ENCODE measurements at regions not wholly inside any gene's neighbourhood (a gene's known extent, or its start where the extent isn't known, plus 50 kb on each side); places are given as distances from the start of the nearest gene placed in this dataset.
"Not testable (repeated sequence)": the region's sequence is repeated elsewhere in the genome, so short reads cannot be mapped to it uniquely, and the experiment has no call there.

GRCh38 chr20:47432834-47433210 lies 68.9 kb upstream of the NCOA3 start:
- ATAC-seq (ENCODE audit: insufficient number of reproducible peaks, low FRiP score, low read depth), result no peak
- TF ChIP-seq CTCF (IDR thresholded peaks at IDR 0.05), result no peak
- no peak overlapping the region for H3K27ac ChIP-seq
- no peaks in the 10 kb centered on the region for H3K27me3 ChIP-seq (replicated peaks; ENCODE audit: insufficient read depth)
- H3K4me3 ChIP-seq, result no peak overlapping the region
- no peaks in the 10 kb centered on the region for H3K4me1 ChIP-seq (ENCODE audit: control insufficient read depth in 1 of 2, low read depth in 2 of 2)
- no peaks in the 10 kb centered on the region for H3K9me3 ChIP-seq
- H3K36me3 ChIP-seq, result no peaks in the 10 kb centered on the region
- DNase-seq (ENCODE audit: low spot score), result no peak

- not testable (repeated sequence) for H3K9me3 ChIP-seq; H3K36me3 ChIP-seq; H3K4me1 ChIP-seq (ENCODE audit: control insufficient read depth in 1 of 2, low read depth in 2 of 2); DNase-seq (ENCODE audit: low spot score); H3K4me3 ChIP-seq; H3K27me3 ChIP-seq (replicated peaks; ENCODE audit: insufficient read depth); H3K27ac ChIP-seq; ATAC-seq (ENCODE audit: insufficient number of reproducible peaks, low FRiP score, low read depth)
Measured at GRCh38 chr20:47434128-47434779, 67.4 kb upstream of the NCOA3 start.

GRCh38 chr20:47438464-47439381 lies 63.0 kb upstream of the NCOA3 start:
- no peak for DNase-seq (ENCODE audit: low spot score)
- no peak for TF ChIP-seq CTCF (IDR thresholded peaks at IDR 0.05)
- Histone ChIP-seq H3K27me3 (replicated peaks; ENCODE audit: insufficient read depth) (no peaks in the 10 kb centered on the region), H3K36me3 (no peaks in the 10 kb centered on the region), H3K9me3 (no peaks in the 10 kb centered on the region), H3K4me1 (ENCODE audit: control insufficient read depth in 1 of 2, low read depth in 2 of 2) (peaks cover 2 to 9% of the 10 kb centered on the region in 2 donors), H3K4me3 (no peak overlapping the region), H3K27ac (no peak overlapping the region)
- no peak for ATAC-seq (ENCODE audit: insufficient number of reproducible peaks, low FRiP score, low read depth)

GRCh38 chr20:47440857-47441773 lies 60.6 kb upstream of the NCOA3 start:
- no peaks in the 10 kb centered on the region for H3K9me3 ChIP-seq
- ATAC-seq (ENCODE audit: insufficient number of reproducible peaks, low FRiP score, low read depth), result no peak
- no peaks in the 10 kb centered on the region for H3K27me3 ChIP-seq (replicated peaks; ENCODE audit: insufficient read depth)
- DNase-seq (ENCODE audit: low spot score), result no peak
- no peak overlapping the region for H3K27ac ChIP-seq
- H3K4me3 ChIP-seq, result no peak overlapping the region
- H3K36me3 ChIP-seq, result no peaks in the 10 kb centered on the region
- no peak for TF ChIP-seq CTCF (IDR thresholded peaks at IDR 0.05)
- H3K4me1 ChIP-seq (ENCODE audit: control insufficient read depth in 1 of 2, low read depth in 2 of 2), result peaks cover 2 to 9% of the 10 kb centered on the region in 2 donors

- no peak overlapping the region for H3K4me3 ChIP-seq
- H3K36me3 ChIP-seq, result no peaks in the 10 kb centered on the region
- H3K27me3 ChIP-seq (replicated peaks; ENCODE audit: insufficient read depth), result no peaks in the 10 kb centered on the region
- no peak overlapping the region for H3K27ac ChIP-seq
- DNase-seq (ENCODE audit: low spot score), result no peak
- ATAC-seq (ENCODE audit: insufficient number of reproducible peaks, low FRiP score, low read depth), result no peak
- H3K9me3 ChIP-seq, result no peaks in the 10 kb centered on the region
- TF ChIP-seq CTCF (IDR thresholded peaks at IDR 0.05), result no peak
- peaks cover 2 to 9% of the 10 kb centered on the region in 2 donors for H3K4me1 ChIP-seq (ENCODE audit: control insufficient read depth in 1 of 2, low read depth in 2 of 2)
Measured at GRCh38 chr20:47441774-47442150, 59.9 kb upstream of the NCOA3 start.

- not testable (repeated sequence) for H3K27me3 ChIP-seq (replicated peaks; ENCODE audit: insufficient read depth); H3K36me3 ChIP-seq; ATAC-seq (ENCODE audit: insufficient number of reproducible peaks, low FRiP score, low read depth); DNase-seq (ENCODE audit: low spot score); H3K9me3 ChIP-seq; H3K27ac ChIP-seq; H3K4me3 ChIP-seq; H3K4me1 ChIP-seq (ENCODE audit: control insufficient read depth in 1 of 2, low read depth in 2 of 2)
Measured at GRCh38 chr20:47443060-47443459, 58.6 kb upstream of the NCOA3 start.
